Fibroblast of skin of scalp (primary cell): ENCODE measurements at regions not wholly inside any gene's neighbourhood (a gene's known extent, or its start where the extent isn't known, plus 50 kb on each side); places are given as distances from the start of the nearest gene placed in this dataset.
A peak's percentile ranks its signal among the peaks of the same experiment; 100 is the strongest.

ENCODE experiments used
- DNase-seq: peaks from one replicate; pipeline ENCODE4 v3.0.0-alpha.2; 2013

DNA sequence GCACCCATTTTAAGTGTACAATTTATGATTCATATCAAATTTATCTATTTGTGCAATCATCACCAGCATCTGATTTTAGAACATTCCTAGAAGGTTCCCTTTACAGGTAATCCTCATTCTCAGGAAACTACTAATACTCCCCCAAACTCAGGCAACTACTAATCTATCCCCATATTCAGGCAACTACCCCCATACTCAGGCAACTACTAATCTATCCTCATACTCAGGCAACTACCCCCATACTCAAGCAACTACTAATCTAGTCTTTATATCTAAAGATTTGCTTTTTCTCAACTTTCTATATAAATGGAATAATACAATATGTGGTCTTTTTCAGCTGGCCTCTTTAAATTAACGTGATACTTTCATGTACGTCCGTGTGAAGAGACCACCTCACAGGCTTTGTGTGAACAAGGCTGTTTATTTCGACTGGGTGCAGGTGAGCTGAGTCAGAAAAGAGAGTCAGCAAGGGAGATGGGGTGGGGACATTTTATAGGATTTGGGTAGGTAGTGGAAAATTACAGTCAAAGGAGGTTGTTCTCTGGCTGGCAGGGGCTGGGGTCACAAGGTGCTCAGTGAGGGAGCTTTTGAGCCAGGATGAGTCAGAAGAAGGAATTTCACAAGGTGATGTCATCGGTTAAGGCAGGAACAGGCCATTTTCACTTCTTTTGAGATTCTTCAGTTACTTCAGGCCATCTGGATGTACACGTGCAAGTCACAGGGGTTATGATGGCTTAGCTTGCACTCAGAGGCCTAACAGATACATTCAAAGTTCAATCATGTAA, 1444.5 kb upstream of the CADM2 start:
- no peak for DNase-seq

DNA sequence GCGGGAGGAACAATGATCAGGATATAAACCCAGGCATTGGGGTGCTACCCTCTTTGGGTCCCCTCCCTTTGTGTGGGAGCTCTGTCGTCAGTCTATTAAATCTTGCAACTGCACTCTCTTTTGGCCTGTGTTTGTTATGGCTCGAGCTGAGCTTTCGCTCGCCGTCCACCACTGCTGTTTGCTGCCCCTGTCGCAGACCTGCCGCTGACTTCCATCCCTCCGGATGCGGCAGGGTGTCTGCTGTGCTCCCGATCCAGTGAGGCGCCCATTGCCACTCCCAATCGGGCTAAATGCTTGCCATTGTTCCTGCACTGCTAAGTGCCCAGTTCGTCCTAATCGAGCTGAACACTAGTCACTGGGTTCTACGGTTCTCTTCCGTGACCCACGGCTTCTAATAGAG, 1443.7 kb upstream of the CADM2 start:
- no peak for DNase-seq

DNA sequence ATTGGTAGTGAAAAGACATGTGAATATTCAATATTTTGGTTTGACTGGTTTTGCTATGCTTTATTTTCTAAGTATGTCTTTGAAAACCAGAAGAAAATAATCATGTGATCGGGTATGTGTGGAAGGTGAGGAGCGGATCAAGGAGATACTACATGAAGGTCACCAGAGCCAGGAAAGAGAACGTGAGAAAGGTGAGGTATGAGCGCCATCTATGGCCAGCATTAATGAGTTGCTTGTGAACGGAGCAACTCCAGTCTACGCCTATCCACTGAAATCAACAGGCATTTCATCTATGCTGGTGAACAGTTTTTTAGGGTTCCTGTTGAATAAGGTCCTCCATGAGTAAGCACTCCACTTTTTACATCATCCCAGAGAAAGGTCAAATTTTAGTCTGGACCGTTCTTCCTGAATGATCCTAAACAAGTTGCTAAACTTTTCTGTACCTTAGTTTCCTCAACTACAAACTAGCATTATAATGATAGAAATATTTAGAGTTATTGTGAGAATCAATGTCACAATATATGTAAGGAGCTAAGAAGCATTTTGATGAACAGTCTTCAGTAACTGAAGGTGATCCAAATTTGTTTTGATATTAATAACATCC, 1435.2 kb upstream of the CADM2 start:
- peak; percentile 47 for DNase-seq

DNA sequence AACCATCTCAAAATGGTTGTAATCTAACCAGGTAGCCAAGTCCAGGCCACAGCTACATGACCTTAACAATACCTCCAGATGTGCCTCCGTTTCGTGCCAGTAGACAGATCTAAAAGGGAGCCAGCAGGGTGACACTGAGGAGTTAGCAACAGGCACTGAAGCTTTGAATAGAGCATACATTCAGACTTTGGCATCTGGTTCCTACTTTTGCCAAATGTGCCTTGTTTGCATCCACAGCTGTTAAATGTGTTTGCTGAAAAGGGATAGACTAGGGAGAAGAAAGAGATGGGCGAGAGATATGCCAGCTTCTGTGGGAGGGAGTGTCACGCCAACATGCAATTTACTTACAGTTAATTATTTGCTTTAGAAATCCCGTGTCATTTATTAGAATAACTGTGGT, 1433.9 kb upstream of the CADM2 start:
- DNase-seq: no peak

DNA sequence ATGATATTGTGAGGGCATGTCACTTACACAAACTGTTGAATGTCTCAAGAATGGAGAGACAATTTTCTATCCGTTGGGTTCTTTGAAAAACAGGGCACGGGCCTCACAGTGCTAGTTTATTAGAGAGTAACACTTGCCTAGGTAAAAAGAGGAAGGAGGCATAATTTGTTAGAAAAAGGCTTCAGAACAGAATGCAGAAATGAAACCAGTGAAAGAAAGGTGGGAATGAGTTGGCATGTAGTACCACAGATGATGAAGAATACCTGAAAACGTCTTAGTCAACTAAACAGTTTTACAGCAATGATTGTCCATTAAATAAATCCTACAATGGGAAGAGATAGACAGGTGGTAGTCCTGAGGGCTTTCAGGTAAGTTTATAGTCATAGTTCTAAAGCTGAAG, 1399.7 kb upstream of the CADM2 start:
- DNase-seq: no peak

DNA sequence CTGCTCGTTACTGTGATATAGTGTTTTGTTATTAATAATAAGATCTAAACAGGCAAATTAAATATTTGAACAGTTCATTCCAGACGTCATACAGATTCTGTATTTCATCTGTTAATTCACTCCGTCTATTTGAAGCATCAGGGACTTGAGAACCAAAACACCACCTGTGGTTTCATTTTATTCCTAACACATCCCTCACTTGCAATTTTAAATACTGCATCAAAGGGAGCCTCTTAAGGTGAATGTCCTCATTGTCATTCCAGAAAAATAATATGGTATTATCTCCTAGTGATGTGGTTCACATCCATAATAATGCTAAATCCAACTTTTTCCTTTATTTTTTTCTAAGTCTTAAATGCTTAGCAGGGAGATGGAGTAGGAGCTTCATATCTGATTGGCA, 1390.9 kb upstream of the CADM2 start:
- DNase-seq: no peak

DNA sequence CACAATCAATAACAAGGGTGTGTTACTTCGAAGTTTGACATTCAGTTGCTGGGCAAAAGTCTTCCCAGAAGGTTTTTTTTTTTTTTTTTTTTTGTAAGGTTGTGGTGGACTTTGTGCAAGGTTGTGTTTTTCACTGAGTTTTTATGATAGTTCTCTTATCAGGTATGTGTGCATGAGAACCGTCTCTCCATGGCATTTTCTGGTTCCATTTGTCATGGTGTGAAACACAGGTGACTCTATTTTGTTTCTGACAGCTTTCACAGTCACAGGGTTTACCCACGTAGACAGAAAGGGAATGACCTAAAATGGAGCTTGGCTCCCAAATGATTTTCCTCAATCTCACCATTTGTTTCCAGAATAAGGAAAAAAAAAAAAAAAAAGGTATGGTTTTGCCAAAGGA, 1377.2 kb upstream of the CADM2 start:
- DNase-seq: no peak

DNA sequence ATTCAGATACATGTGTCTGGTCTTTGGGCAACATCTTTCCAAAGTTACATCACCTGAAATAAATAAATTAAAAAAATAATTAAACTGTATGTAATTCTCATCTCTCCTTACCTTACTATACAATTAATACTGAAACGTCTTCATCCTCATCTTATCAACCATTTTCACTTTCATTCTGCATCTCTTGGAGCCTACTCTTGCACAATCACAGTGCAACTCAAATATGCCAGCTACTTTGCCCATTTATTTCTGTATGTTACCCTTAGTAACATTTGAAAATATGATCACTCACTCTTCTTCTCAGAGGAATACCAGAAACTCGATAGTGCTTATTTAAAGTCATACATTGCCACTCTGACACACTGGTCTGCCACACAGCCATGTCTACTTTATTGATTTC, 1357.1 kb upstream of the CADM2 start:
- DNase-seq: no peak

DNA sequence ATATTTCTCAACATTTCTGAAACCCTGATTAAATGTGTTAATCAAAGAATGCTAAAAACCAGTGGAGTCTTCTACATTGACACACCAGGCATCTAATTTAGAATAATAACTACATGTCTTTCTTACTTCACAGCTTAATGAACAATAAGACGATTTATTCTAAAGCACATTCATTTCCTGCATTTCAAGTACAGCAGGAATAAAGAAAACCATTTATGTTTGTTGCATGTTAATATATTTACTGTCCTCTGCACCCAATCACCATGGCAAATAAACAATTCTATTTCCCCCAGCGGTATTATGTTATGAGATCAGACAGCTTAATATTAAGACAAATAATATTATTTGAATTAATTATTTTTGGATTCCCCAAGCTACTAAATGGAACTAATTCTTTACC, 1336.3 kb upstream of the CADM2 start:
- no peak for DNase-seq

DNA sequence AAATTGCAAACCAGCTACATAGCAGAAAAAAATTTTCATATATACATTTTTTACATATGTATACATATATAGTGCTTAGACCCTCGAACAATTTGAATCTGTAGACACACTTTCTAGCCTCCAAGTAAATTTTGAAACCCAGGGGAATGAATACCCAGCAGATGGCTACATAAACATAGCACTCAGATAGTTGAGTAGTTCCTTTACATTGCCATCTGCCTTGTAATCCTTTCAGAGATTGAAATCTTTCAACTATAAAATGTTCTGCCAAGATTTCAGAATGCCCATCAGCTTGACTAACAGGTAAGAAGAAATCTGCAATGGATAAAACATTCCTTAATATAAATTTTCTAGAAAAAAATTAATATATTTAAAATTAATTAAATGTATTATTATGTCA, 1333.5 kb upstream of the CADM2 start:
- no peak for DNase-seq

DNA sequence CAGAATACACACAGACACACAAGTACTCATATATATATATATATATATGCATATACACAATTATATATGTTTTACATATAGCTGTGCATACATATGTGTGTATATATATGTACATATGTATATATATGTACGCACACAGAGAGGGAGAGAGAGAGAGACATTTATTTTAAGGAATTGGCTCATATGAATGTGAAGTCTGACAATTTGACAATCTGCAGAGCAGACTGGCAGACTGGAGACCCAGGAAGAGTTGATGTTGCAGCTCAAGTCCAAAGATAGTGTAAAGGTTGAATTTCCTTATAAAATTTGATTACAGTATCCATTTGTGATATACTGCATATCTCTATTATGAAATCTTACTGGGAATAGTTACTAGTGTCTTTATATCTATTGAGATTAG, 1330.3 kb upstream of the CADM2 start:
- DNase-seq: no peak

DNA sequence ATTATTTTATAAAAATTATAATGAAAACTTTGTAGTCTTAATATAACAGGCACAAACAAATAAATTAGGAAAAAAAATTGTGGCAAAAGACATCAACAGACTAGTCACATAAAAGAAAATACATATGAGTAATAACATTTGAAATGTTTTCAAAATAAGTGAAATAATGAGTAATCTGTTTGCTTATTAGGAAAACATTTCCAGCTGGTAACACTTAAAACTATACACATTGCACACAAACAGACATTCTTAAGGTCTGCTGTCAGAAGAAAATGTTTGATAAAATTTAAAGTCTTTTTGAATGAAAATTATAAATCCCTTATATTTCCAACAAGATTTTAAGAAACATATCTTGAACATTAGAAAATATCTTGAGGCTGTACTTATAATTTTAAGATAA, 1326.3 kb upstream of the CADM2 start:
- no peak for DNase-seq

DNA sequence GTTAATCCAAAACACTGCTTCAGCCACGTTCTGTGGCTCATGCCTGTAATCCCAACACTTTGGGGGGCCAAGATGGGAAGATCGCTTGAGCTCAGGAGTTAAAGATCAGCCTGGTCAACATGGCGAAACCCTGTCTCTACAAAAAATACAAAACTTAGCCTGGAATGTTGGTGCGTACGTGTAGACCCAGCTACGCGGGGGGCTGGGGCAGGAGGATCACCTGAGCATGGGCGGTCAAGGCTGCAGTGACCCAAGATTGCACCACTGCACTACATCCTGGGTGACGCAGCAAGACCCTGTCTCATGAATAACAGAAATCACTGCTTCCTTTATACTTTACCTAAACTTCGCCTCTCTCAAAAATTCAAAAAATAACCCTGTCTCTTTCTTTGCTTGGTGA, 1325.0 kb upstream of the CADM2 start:
- DNase-seq: no peak

DNA sequence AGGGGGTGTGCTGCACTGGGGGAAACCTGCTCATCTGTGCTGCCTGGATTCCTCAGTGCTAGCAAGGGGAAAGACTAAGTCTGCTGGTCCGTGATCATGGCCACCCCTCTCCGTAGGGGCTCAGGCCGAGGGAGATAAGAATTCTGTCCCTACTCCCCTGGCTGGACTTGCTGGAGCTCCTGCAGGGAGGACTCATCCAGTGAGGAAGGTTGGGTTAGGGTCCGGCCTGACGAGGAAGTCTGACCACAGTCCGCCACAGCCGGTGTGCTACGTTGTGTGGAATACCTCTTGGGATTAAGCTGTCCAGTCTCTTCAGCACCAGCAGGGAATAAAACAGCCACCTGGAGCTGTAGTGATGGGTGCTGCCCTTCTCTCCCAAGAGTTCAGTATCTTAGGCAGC, 1309.1 kb upstream of the CADM2 start:
- no peak for DNase-seq

DNA sequence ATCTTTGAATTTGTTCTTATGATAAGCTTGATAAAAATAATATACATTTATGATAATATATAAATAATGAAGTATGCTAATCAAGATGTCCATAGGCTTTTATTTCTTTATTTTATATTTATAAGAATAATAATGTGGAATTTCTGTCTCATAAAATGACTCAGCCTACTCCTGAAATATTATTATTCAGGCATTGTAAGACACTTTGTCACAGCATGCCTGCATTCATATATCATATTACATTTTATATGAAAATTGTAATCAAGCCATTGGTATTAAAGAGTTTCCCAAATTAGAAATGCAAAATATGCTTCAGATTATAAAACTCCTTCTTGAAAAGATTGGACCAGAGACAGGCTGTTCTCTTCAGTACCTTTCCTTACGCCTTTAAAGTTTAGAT, 1303.7 kb upstream of the CADM2 start:
- DNase-seq: no peak

DNA sequence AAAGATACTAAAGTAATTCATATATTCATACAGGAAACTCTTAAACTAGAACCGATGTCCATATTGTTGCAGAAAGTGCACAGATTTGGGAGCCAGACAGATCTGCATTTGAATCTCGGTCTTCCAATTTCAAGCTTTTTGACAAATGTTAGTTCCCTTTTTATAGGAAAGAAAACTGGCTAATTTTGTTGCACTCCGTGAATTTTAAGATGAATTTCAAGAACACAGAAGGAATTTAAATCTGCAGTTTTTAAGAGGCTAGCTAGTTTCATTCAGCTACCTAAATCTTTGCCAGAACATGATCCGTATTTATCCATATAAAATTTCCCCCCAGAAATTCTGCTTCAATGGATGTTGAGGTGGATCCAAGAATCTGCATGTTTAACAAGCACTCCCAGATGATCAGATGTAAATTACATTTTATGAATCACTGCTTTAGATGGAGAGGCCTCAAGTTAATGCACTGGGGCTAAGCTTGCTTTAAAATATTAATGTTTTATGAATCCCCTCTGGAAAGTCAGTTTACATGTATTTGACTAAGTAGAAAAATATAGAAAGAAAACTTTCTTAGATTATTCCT, 1296.3 kb upstream of the CADM2 start:
- DNase-seq: no peak

DNA sequence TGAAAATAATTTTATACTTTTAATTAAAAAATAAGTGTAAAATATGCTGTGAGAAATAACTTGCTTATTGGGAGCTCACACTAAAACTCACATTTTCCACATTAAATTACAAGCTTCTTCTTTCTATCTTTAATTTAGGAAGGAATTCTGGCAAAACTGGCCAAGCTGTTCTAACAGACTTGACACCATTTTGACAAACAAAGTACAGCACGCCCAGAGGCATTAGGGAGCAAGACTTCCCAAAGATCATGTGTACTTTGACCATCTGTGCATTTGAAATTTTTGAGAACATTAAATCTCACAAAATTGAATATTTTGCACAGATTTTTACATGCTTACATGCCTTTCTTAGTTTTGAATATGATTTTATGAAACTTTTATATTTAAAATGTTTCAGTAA, 1288.4 kb upstream of the CADM2 start:
- DNase-seq: no peak

DNA sequence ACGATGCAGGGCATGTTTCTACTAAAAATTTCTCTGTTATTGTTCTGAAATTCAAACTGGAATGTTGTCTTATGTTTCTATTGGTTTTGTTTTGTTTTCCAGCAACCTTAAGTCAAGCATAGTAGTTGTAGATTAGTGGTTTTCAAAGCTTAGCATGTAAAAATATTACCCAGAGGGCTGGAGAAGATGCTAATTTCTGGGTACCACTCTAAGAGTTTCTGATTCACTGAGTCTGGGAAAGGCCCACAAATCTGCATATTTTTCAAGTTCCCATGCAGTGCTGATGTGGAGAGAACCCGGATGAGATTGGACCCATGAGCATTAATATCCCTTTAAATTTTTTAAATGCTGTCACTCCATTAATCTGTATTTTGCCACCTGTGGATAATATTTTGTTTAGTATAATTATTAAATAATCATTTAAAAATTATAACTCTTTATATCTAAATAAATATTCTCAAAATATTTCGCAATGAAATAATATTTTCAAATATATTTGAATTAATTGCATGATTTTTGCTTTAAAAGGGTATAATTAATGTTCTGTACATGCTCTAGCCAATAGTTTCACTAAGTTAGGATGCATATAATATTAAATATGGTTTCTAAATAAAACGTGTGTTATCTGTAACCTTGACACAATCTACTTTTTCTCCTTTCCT, 1274.7 kb upstream of the CADM2 start:
- no peak for DNase-seq

DNA sequence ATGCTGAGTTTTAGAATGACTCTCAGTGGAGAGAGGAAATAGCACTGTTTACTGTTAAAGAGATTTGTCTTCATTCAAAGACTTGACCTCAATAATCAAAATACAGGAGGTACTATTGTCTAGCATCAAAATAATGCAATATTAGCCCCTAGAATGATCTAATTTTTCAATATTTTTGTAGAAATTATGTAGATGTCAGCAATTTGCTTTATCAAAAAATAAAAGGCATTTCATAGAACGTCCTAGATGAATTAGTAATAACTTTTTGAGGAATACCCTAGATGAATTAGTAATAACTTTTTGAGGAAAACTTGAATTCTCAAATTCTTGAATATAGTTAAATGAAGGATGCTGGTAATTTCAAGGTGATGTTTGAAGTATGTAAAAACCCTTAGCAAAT, 1252.1 kb upstream of the CADM2 start:
- DNase-seq: no peak

DNA sequence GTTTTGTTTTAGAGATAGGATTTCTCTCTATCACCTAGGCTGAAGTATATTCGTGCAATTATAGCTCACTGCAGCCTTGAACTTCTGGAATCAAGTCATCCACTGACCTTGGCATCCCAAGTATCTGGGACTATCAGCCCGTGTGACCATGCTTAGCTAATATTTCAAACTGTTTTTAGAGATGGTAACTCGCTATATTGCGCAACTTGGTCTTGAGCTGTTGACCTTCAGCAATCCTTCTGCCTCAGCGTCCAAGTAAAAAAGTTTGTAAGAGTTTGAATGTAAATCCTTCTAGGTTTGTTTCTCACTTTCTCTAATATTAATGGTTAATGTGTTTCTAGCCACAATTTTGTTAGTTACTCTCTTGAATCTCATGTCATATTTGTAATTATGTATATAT, 1243.5 kb upstream of the CADM2 start:
- no peak for DNase-seq

DNA sequence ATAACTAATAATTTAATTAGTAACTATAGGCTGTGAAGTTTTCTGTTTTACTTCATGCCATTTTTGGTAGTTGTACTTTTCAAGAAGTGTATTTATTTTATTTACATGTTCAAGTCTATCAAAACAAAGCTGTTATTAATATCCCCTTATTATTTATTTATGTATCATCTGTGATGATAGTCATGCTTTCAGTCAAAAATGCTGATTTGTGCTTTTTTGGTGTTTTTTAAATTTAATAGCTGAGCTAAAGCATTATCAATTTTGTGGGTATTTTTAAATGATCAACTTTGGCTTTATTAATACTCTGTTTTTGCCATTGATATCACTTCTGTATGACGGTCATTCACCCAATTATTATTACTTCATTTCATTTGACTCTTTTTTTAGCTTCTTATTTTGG, 1229.2 kb upstream of the CADM2 start:
- DNase-seq: no peak

DNA sequence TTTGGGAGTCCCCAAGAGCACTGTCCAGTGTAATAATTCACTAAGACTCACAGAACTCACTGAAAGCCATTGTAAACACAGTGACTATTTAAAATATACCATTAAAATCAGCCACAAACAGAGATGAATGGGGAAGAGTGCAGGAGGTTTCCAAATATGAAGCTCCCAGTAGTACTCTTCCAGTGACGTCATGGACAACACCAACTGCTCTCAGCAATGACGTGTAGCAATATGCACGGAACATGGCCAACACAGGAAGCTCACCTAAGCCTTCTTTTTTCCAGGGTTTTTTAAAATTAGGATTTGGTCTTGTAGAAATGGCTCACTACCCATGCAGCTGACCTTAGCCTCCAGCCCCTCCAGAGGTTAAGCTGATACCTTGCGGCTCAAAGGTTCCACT, 1224.1 kb upstream of the CADM2 start:
- no peak for DNase-seq

DNA sequence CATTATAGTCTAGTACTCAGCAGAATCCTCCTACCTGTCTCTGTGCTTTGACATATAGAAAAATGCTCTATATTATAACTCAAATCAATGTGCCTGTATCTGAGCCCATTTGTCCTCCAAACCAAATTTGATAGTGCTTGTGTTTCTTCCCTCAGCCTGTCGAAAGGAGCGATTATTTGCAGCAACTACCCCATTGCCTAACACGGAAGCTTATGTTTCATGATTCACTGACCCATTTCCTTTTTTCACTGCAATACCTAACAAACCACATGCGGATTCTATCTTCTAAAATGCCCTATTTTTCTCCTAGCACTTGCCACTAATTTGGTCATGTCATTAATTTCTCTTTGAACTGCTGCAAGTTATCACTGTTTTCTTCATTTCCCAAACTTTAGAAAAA, 1220.6 kb upstream of the CADM2 start:
- DNase-seq: no peak

DNA sequence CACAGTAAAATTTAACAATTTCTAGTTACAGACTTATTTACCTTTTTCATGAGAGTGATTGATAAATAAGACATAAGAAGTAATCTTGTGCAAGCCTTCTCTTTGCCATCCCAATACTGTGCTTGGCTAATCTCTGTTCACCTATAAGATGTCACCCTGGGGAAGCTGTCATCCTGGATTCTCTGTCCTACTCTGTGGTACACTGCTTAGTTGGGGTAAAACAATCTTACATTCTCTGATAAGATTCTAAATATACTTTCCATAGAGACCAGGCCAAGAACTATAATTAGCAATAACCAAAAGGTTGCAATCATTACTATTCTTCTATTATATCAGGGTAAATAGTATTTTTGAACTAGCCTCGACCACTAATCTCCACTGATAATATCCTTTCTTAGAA, 1218.3 kb upstream of the CADM2 start:
- DNase-seq: no peak
